Upper lobe of left lung (tissue), 6 donors: ENCODE measurements at regions not wholly inside any gene's neighbourhood (a gene's known extent, or its start where the extent isn't known, plus 50 kb on each side); places are given as distances from the start of the nearest gene placed in this dataset.

Experiments used
- ATAC-seq, 2 donors: fragments of 200-7000 bp; cut with Tn5 transposase; one replicate each; pipeline ENCODE4 v1.9.1; 2022; ENCODE audit warnings: mild to moderate bottlenecking in 2 of 2, moderate library complexity in 2 of 2; ENCODE audit not compliant: low FRiP score in 2 of 2
- DNase-seq, 2 donors: peaks; one replicate each; pipeline ENCODE4 v3.0.0-alpha.2; 2019 to 2020
- H3K27ac ChIP-seq, 4 donors: fragments of 200-600 bp; sonication (generic); one replicate each; pipeline ENCODE4 v1.5.1; 2016 to 2019
- H3K27me3 ChIP-seq, 4 donors: fragments of 200-600 bp; sonication (generic); one replicate each; pipeline ENCODE4 v1.5.1; 2017 to 2019
- H3K36me3 ChIP-seq, 4 donors: fragments of 200-600 bp; sonication (generic); one replicate each; pipeline ENCODE4 v1.5.1; 2016 to 2019
- H3K4me1 ChIP-seq, 4 donors: fragments of 200-600 bp; sonication (generic); one replicate each; pipeline ENCODE4 v1.5.1; 2018 to 2019
- H3K4me3 ChIP-seq, 4 donors: fragments of 200-600 bp; sonication (generic); one replicate each; pipeline ENCODE4 v1.5.1; 2017 to 2019; ENCODE audit warnings: mild to moderate bottlenecking in 2 of 4, moderate library complexity in 1 of 4
- H3K9me3 ChIP-seq, 4 donors: fragments of 200-600 bp; sonication (generic); one replicate each; pipeline ENCODE4 v1.5.1; 2018 to 2019
- EP300 ChIP-seq, 4 donors: sonication (generic); formaldehyde crosslinking; IDR thresholded peaks; one replicate each; pipeline ENCODE4 v1.5.1; 2017; ENCODE audit warnings: antibody characterized with exemption in 4 of 4, control low read depth in 2 of 4
- POLR2A ChIP-seq, 4 donors: fragments of 450-650 bp; IDR thresholded peaks; one replicate each; pipeline ENCODE4 v1.5.1; 2016 to 2017; ENCODE audit warnings: antibody characterized with exemption in 4 of 4, mild to moderate bottlenecking in 2 of 4
- POLR2AphosphoS5 ChIP-seq, 2 donors: sonication (generic); formaldehyde crosslinking; IDR thresholded peaks; one replicate each; pipeline ENCODE4 v1.5.1; 2017; ENCODE audit warnings: antibody characterized with exemption in 2 of 2
- WGBS, 2 donors: methylation state at CpG; one replicate each; pipeline ENCODE4 v1.1.5; 2017 to 2018; 5-methylcytosine and 5-hydroxymethylcytosine counted together
- TF ChIP-seq, protein P1 (sequence below), 6 experiments: fragments of 450-650 bp in 4 of 6; fragments of 200-600 bp in 2 of 6; sonication (generic) in 2 of 6; IDR thresholded peaks; one replicate each; pipeline ENCODE4 v1.5.1; 2016 to 2019; ENCODE audit warnings: antibody characterized with exemption in 6 of 6
- donor health status: DM: no; HTN: no; CAD: no; lungs with moderate emphysema.
- donor health status: DM: no; HTN: yes; CAD: no; lungs with severe emphysema.

DNA sequence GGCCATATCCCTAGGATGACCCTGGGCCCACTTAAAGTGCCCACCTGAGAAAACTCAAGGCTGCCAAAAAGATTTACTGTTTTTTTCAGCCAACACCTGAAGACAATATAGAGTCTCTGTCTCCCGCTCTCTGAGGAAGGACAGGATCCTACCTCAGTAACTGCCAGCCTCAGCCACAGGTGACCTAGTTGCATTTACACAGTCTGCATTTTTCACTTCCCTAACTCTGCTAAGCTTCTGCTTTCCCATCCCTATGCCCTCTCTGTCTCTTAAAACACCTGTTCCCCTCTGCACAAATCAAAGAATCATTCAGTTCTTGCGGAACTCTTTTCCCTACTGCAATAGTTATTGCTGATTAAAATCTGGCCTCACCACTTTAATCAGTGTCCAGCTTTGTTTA is 609.5 kb downstream of the UQCRFS1 start:
- Histone ChIP-seq H3K27me3 (no peaks in the 10 kb centered on the region), H3K9me3 (peaks cover 0 to 13% (median 4%) of the 10 kb centered on the region in 4 donors), H3K27ac (no peak overlapping the region), H3K36me3 (no peaks in the 10 kb centered on the region), H3K4me3 (no peak overlapping the region), H3K4me1 (no peaks in the 10 kb centered on the region)
- TF ChIP-seq, protein P1, sequence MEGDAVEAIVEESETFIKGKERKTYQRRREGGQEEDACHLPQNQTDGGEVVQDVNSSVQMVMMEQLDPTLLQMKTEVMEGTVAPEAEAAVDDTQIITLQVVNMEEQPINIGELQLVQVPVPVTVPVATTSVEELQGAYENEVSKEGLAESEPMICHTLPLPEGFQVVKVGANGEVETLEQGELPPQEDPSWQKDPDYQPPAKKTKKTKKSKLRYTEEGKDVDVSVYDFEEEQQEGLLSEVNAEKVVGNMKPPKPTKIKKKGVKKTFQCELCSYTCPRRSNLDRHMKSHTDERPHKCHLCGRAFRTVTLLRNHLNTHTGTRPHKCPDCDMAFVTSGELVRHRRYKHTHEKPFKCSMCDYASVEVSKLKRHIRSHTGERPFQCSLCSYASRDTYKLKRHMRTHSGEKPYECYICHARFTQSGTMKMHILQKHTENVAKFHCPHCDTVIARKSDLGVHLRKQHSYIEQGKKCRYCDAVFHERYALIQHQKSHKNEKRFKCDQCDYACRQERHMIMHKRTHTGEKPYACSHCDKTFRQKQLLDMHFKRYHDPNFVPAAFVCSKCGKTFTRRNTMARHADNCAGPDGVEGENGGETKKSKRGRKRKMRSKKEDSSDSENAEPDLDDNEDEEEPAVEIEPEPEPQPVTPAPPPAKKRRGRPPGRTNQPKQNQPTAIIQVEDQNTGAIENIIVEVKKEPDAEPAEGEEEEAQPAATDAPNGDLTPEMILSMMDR (IDR thresholded peaks at IDR 0.05), result no peak
- no peak for TF ChIP-seq EP300 (IDR thresholded peaks at IDR 0.05)
- TF ChIP-seq POLR2A (IDR thresholded peaks at IDR 0.05), result no peak
- no peak for TF ChIP-seq POLR2AphosphoS5 (IDR thresholded peaks at IDR 0.05)
- no peak for DNase-seq
- WGBS, 2 donors, result 91 to 100% methylated on average over 2 of the region's 2 CpGs
- no peak for ATAC-seq

- 79 to 85% methylated on average over 9 of the region's 9 CpGs for WGBS, 2 donors
- H3K27me3 ChIP-seq, result no peaks in the 10 kb centered on the region
- H3K4me3 ChIP-seq, result no peak overlapping the region
- ATAC-seq (no peak), DNase-seq (no peak)
- no peaks in the 10 kb centered on the region for H3K36me3 ChIP-seq
- no peaks in the 10 kb centered on the region for H3K4me1 ChIP-seq
- TF ChIP-seq EP300 (IDR thresholded peaks at IDR 0.05), result no peak
- TF ChIP-seq POLR2AphosphoS5 (IDR thresholded peaks at IDR 0.05), result no peak
- TF ChIP-seq, protein P1 (IDR thresholded peaks at IDR 0.05), result no peak
- no peak for TF ChIP-seq POLR2A (IDR thresholded peaks at IDR 0.05)
- H3K9me3 ChIP-seq, result peaks cover 0 to 13% (median 4%) of the 10 kb centered on the region in 4 donors
- H3K27ac ChIP-seq, result no peak overlapping the region
Observed at GRCh38 chr19:28602675-28603298, 610.2 kb downstream of the UQCRFS1 start.

DNA sequence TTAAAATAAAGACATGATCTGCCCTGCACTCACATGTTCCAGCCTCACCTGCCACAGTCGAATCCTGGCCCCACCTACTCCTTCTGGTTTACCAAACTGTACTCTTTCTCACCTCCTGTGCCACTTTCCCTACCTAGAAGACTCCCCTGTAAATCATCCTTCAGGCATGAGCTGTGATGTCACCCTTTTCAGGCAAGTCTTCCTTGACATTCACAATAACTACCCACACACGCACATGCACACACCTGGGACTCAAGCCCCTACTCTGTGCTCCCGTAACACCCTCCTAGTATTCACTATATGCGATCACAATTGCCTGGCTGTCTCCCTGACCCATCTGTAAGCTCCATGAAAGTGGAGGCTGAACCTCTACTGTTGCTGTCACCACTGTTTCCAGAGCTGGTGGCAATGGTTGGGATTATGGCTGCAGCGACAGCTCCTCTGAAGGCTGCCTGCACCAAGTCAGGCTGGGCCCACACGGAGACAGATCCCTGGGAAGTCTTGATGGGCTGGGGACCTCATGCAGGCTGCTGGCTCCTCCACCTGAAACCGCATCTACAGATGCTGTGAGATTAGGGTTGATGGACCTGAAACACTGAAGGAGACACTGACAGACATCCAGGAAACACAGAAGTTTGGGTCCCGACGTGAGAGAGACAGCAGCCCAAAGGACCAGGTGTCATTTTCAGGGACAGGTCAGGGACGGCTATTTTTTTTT is 611.1 kb downstream of the UQCRFS1 start:
- TF ChIP-seq POLR2AphosphoS5 (IDR thresholded peaks at IDR 0.05), result no peak
- TF ChIP-seq, protein P1 (IDR thresholded peaks at IDR 0.05), result no peak
- TF ChIP-seq EP300 (IDR thresholded peaks at IDR 0.05), result no peak
- TF ChIP-seq POLR2A (IDR thresholded peaks at IDR 0.05), result no peak
- DNase-seq, result no peak

DNA sequence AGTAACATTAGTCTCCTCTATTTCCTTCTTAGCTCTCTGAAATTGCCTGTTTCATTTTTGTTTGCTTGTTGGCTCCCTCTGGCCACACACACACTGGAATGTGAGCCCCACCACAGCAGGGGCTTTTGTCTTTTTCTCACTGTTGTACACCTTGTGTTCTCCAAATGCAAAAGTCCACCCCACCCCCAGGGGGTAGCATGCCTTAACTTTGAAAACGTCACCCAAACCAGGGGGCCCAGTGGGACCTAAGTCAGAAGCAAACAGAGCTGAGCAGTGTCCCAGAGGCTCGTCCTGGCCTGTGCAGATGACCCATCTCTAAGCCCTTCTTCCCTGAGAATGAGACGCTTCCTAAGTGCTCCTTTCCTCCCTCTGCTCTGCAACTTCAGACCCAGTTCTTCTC is 614.1 kb downstream of the UQCRFS1 start:
- ATAC-seq, result no peak
- TF ChIP-seq POLR2AphosphoS5 (IDR thresholded peaks at IDR 0.05), result no peak
- TF ChIP-seq EP300 (IDR thresholded peaks at IDR 0.05), result no peak
- TF ChIP-seq POLR2A (IDR thresholded peaks at IDR 0.05), result no peak
- TF ChIP-seq, protein P1 (IDR thresholded peaks at IDR 0.05), result no peak
- no peaks in the 10 kb centered on the region for H3K9me3 ChIP-seq
- H3K4me3 ChIP-seq, result no peak overlapping the region
- H3K27ac ChIP-seq, result no peak overlapping the region
- 48 to 67% methylated on average over 3 of the region's 3 CpGs for WGBS, 2 donors
- no peaks in the 10 kb centered on the region for H3K27me3 ChIP-seq
- no peak for DNase-seq
- no peaks in the 10 kb centered on the region for H3K4me1 ChIP-seq
- H3K36me3 ChIP-seq, result no peaks in the 10 kb centered on the region

More for the DNA sequence above, 611.1 kb downstream of the UQCRFS1 start:
- H3K27ac ChIP-seq, result no peak overlapping the region
- no peaks in the 10 kb centered on the region for H3K4me1 ChIP-seq
- H3K36me3 ChIP-seq, result no peaks in the 10 kb centered on the region
- 70 to 82% methylated on average over 10 of the region's 10 CpGs for WGBS, 2 donors
- no peak overlapping the region for H3K4me3 ChIP-seq
- H3K27me3 ChIP-seq, result no peaks in the 10 kb centered on the region
- ATAC-seq, result no peak
- peaks cover 0 to 9% (median 3%) of the 10 kb centered on the region in 4 donors for H3K9me3 ChIP-seq
